Neural cell (in vitro differentiated cells): ENCODE measurements at regions not wholly inside any gene's neighbourhood (a gene's known extent, or its start where the extent isn't known, plus 50 kb on each side); places are given as distances from the start of the nearest gene placed in this dataset.

Experiments
- H2AFZ ChIP-seq: fragments of 200-600, 300-800 bp; sonication (generic), shearing (Covaris generic); 2 replicates; pipeline ENCODE4 v1.6.0; 2014; ENCODE audit warnings: low read depth, mild to moderate bottlenecking, antibody characterized with exemption, low read length, moderate library complexity
- H3F3A ChIP-seq: fragments of 200-600 bp; shearing (Covaris generic); 2 replicates; pipeline ENCODE4 v1.6.1; 2016; ENCODE audit warnings: mild to moderate bottlenecking, moderate library complexity, mixed read lengths, antibody characterized with exemption, low read length; ENCODE audit not compliant: insufficient read depth, poor library complexity, severe bottlenecking
- H3K27ac ChIP-seq: fragments of 200-600, 300-800 bp; sonication (generic), shearing (Covaris generic); 2 replicates; pipeline ENCODE4 v1.5.1; 2014; ENCODE audit warnings: mild to moderate bottlenecking, low read length, moderate library complexity
- H3K27me3 ChIP-seq: fragments of 300-800, 200-600 bp; sonication (generic), shearing (Covaris generic); 2 replicates; pipeline ENCODE4 v1.6.0; 2014; ENCODE audit warnings: mild to moderate bottlenecking, low read depth, low read length, moderate library complexity; ENCODE audit not compliant: insufficient read depth
- H3K36me3 ChIP-seq: fragments of 300-800, 200-600 bp; sonication (generic), shearing (Covaris generic); 2 replicates; pipeline ENCODE4 v1.5.1; 2014; ENCODE audit warnings: mild to moderate bottlenecking, antibody characterized with exemption, low read length, moderate library complexity; ENCODE audit not compliant: insufficient read depth
- H3K4me2 ChIP-seq: fragments of 300-800, 200-600 bp; sonication (generic), shearing (Covaris generic); 2 replicates; pipeline ENCODE4 v1.6.0; 2014; ENCODE audit warnings: mild to moderate bottlenecking, low read length
- H3K4me3 ChIP-seq: fragments of 300-800, 200-600 bp; sonication (generic), shearing (Covaris generic); 2 replicates; pipeline ENCODE4 v1.5.1; 2014; ENCODE audit warnings: mild to moderate bottlenecking, low read length, moderate library complexity
- H3K79me2 ChIP-seq: fragments of 200-600 bp; shearing (Covaris generic); replicated peaks from 2 replicates; pipeline ENCODE4 v1.6.0; 2014; ENCODE audit warnings: mild to moderate bottlenecking, low read length, moderate library complexity; ENCODE audit not compliant: insufficient read depth
- H3K9ac ChIP-seq: fragments of 300-800, 200-600 bp; sonication (generic), shearing (Covaris generic); 2 replicates; pipeline ENCODE4 v1.6.1; 2016; ENCODE audit warnings: mild to moderate bottlenecking, low read length, mixed read lengths
- H3K9me2 ChIP-seq: fragments of 200-600 bp; shearing (Covaris generic); 2 replicates; pipeline ENCODE4 v1.6.1; 2016; ENCODE audit warnings: mild to moderate bottlenecking, low read length, mixed read lengths; ENCODE audit not compliant: insufficient read depth
- H3K9me3 ChIP-seq: fragments of 200-600, 300-800 bp; sonication (generic), shearing (Covaris generic); 2 replicates; pipeline ENCODE4 v1.6.1; 2016; ENCODE audit warnings: mild to moderate bottlenecking, mixed run types, low read length, moderate library complexity, mixed read lengths
- H4K20me1 ChIP-seq: fragments of 200-600 bp; shearing (Covaris generic); 2 replicates; pipeline ENCODE4 v1.6.1; 2016; ENCODE audit warnings: mild to moderate bottlenecking, mixed run types; ENCODE audit not compliant: insufficient read depth
- EP300 ChIP-seq: fragments of 450-650 bp; conservative IDR thresholded peaks from 2 replicates; pipeline ENCODE4 v1.6.1; 2014; ENCODE audit warnings: antibody characterized with exemption, mild to moderate bottlenecking, moderate library complexity; ENCODE audit not compliant: poor library complexity, severe bottlenecking
- EZH2 ChIP-seq: fragments of 200-600, 300-800 bp; shearing (Covaris generic), sonication (generic); IDR thresholded peaks from 2 replicates; pipeline ENCODE4 v1.6.1; 2014; ENCODE audit warnings: antibody characterized with exemption, low read length, borderline replicate concordance, mild to moderate bottlenecking; ENCODE audit not compliant: insufficient read depth, poor library complexity, severe bottlenecking
- MXI1 ChIP-seq: fragments of 450-650 bp; conservative IDR thresholded peaks from 2 replicates; pipeline ENCODE4 v1.6.1; 2014; ENCODE audit warnings: antibody characterized with exemption, mild to moderate bottlenecking; ENCODE audit not compliant: poor library complexity, severe bottlenecking
- POLR2AphosphoS5 ChIP-seq: IDR thresholded peaks from 2 replicates; pipeline ENCODE4 v1.6.1; 2012
- RAD21 ChIP-seq: fragments of 450-650 bp; conservative IDR thresholded peaks from 2 replicates; pipeline ENCODE4 v1.6.1; 2014; ENCODE audit warnings: antibody characterized with exemption, mild to moderate bottlenecking, moderate library complexity
- SMC3 ChIP-seq: fragments of 450-650 bp; conservative IDR thresholded peaks from 2 replicates; pipeline ENCODE4 v1.6.1; 2014; ENCODE audit warnings: antibody characterized with exemption, mild to moderate bottlenecking, moderate library complexity; ENCODE audit not compliant: poor library complexity
- TAF1 ChIP-seq: IDR thresholded peaks from 2 replicates; pipeline ENCODE4 v1.6.1; 2012; ENCODE audit warnings: low read depth
- TF ChIP-seq, protein P1 (sequence below): IDR thresholded peaks from 2 replicates; pipeline ENCODE4 v1.6.1; 2012; ENCODE audit warnings: borderline replicate concordance
- TF ChIP-seq, protein P2 (sequence below): fragments of 450-650 bp; IDR thresholded peaks from 2 replicates; pipeline ENCODE4 v1.5.1; 2014; ENCODE audit warnings: antibody characterized with exemption, mild to moderate bottlenecking, moderate library complexity; ENCODE audit not compliant: poor library complexity, severe bottlenecking

DNA sequence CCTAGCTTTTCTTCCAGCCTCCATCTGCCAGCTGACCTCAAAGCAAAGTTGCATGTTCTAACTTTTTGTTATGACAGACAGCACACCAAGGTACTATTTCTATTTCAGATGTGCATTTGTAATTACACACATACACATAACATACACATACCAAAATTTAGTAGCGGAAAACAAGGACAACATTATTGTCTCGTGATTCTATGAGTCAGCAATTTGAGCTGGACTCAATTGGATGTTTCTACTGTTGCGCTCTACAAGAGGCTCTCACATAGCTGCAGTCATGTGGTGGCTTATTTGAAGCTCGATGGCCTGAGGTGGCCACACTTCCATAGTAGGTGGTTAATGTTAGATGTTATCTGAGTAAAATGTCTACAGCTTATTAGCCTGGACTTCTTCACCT, 1010.1 kb upstream of the B3GALT2 start:
- no peak overlapping the region for H3K4me3 ChIP-seq
- no peaks in the 10 kb centered on the region for H3K27me3 ChIP-seq
- H3K27ac ChIP-seq: no peak overlapping the region
- H4K20me1 ChIP-seq: no peaks in the 10 kb centered on the region
- no peaks in the 10 kb centered on the region for H3K36me3 ChIP-seq
- no peak overlapping the region for H3K9ac ChIP-seq
- H3K9me3 ChIP-seq: no peaks in the 10 kb centered on the region
- H3K9me2 ChIP-seq: no peaks in the 10 kb centered on the region
- H3F3A ChIP-seq: no peaks in the 10 kb centered on the region
- H3K4me2 ChIP-seq: no peak overlapping the region
- no peaks in the 10 kb centered on the region for H3K79me2 ChIP-seq
- H2AFZ ChIP-seq: no peak overlapping the region
- TF ChIP-seq RAD21 (no peak), POLR2AphosphoS5 (no peak), MXI1 (no peak), EP300 (no peak), SMC3 (no peak), EZH2 (no peak), TAF1 (no peak)
- TF ChIP-seq, protein P1, sequence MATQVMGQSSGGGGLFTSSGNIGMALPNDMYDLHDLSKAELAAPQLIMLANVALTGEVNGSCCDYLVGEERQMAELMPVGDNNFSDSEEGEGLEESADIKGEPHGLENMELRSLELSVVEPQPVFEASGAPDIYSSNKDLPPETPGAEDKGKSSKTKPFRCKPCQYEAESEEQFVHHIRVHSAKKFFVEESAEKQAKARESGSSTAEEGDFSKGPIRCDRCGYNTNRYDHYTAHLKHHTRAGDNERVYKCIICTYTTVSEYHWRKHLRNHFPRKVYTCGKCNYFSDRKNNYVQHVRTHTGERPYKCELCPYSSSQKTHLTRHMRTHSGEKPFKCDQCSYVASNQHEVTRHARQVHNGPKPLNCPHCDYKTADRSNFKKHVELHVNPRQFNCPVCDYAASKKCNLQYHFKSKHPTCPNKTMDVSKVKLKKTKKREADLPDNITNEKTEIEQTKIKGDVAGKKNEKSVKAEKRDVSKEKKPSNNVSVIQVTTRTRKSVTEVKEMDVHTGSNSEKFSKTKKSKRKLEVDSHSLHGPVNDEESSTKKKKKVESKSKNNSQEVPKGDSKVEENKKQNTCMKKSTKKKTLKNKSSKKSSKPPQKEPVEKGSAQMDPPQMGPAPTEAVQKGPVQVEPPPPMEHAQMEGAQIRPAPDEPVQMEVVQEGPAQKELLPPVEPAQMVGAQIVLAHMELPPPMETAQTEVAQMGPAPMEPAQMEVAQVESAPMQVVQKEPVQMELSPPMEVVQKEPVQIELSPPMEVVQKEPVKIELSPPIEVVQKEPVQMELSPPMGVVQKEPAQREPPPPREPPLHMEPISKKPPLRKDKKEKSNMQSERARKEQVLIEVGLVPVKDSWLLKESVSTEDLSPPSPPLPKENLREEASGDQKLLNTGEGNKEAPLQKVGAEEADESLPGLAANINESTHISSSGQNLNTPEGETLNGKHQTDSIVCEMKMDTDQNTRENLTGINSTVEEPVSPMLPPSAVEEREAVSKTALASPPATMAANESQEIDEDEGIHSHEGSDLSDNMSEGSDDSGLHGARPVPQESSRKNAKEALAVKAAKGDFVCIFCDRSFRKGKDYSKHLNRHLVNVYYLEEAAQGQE: no peak
- TF ChIP-seq, protein P2, sequence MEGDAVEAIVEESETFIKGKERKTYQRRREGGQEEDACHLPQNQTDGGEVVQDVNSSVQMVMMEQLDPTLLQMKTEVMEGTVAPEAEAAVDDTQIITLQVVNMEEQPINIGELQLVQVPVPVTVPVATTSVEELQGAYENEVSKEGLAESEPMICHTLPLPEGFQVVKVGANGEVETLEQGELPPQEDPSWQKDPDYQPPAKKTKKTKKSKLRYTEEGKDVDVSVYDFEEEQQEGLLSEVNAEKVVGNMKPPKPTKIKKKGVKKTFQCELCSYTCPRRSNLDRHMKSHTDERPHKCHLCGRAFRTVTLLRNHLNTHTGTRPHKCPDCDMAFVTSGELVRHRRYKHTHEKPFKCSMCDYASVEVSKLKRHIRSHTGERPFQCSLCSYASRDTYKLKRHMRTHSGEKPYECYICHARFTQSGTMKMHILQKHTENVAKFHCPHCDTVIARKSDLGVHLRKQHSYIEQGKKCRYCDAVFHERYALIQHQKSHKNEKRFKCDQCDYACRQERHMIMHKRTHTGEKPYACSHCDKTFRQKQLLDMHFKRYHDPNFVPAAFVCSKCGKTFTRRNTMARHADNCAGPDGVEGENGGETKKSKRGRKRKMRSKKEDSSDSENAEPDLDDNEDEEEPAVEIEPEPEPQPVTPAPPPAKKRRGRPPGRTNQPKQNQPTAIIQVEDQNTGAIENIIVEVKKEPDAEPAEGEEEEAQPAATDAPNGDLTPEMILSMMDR: no peak

DNA sequence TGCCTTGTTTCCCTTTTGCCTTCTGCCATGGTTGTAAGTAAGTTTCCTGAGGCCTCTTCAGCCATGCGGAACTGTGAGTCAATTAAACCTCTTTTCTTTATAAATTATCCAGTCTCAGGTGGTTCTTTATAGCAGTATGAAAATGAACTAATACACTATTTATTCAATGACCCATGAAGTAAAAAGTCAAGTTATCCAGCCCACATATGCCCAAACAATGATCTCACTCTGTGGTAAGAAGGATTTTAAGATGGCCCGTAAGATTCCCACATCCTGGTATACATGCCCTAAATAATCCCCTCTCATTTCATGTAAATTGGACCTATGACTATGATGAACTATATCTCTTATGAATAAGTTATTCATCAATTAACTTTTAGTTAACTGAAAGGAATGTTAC, 1008.3 kb upstream of the B3GALT2 start:
- TF ChIP-seq EP300 (no peak), TAF1 (no peak), POLR2AphosphoS5 (no peak), EZH2 (no peak), RAD21 (no peak), SMC3 (no peak), MXI1 (no peak)
- TF ChIP-seq, protein P1: no peak
- TF ChIP-seq, protein P2: no peak

More for the DNA sequence above, 1008.3 kb upstream of the B3GALT2 start:
- H3F3A ChIP-seq: no peaks in the 10 kb centered on the region
- no peaks in the 10 kb centered on the region for H3K27me3 ChIP-seq
- H4K20me1 ChIP-seq: no peaks in the 10 kb centered on the region
- H3K79me2 ChIP-seq: no peaks in the 10 kb centered on the region
- no peak overlapping the region for H3K27ac ChIP-seq
- no peak overlapping the region for H3K4me2 ChIP-seq
- no peaks in the 10 kb centered on the region for H3K36me3 ChIP-seq
- no peaks in the 10 kb centered on the region for H3K9me3 ChIP-seq
- H3K9me2 ChIP-seq: no peaks in the 10 kb centered on the region
- no peak overlapping the region for H3K9ac ChIP-seq
- no peak overlapping the region for H2AFZ ChIP-seq
- no peak overlapping the region for H3K4me3 ChIP-seq
